Sigmoid colon (tissue), 6 donors: ENCODE measurements at regions not wholly inside any gene's neighbourhood (a gene's known extent, or its start where the extent isn't known, plus 50 kb on each side); places are given as distances from the start of the nearest gene placed in this dataset.

Experiments used
- DNase-seq: peaks from one replicate; pipeline ENCODE4 v3.0.0-alpha.2; 2019
- H3K27ac ChIP-seq, 4 donors: fragments of 200-600 bp; sonication (generic); one replicate each; pipeline ENCODE4 v1.5.1; 2016 to 2019; ENCODE audit warnings: mild to moderate bottlenecking in 1 of 4
- H3K27me3 ChIP-seq, 3 donors: fragments of 200-600 bp; sonication (generic); one replicate each; pipeline ENCODE4 v1.5.1; 2019; ENCODE audit warnings: mild to moderate bottlenecking in 1 of 3
- H3K36me3 ChIP-seq, 4 donors: fragments of 200-600 bp; sonication (generic); one replicate each; pipeline ENCODE4 v1.5.1; 2016 to 2019
- H3K4me1 ChIP-seq, 4 donors: fragments of 200-600 bp; sonication (generic); one replicate each; pipeline ENCODE4 v1.5.1; 2017 to 2019
- H3K4me3 ChIP-seq, 4 donors: fragments of 200-600 bp; sonication (generic); one replicate each; pipeline ENCODE4 v1.5.1; 2017 to 2019; ENCODE audit warnings: mild to moderate bottlenecking in 2 of 4, moderate library complexity in 1 of 4
- H3K9me3 ChIP-seq, 4 donors: fragments of 200-600 bp in 3 of 4; sonication (generic) in 3 of 4; one replicate each; pipeline versions ENCODE4 v1.5.1 to v1.6.1; 2013 to 2019
- CTCF ChIP-seq, 4 experiments: fragments of 450-650 bp in 3 of 4; fragments of 200-600 bp in 1 of 4; IDR thresholded peaks; one replicate each; pipeline ENCODE4 v1.5.1; 2016 to 2019; ENCODE audit warnings: antibody characterized with exemption in 4 of 4, mild to moderate bottlenecking in 3 of 4, moderate library complexity in 2 of 4
- EP300 ChIP-seq, 4 donors: sonication (generic); formaldehyde crosslinking; IDR thresholded peaks; one replicate each; pipeline ENCODE4 v1.6.1; 2017; ENCODE audit warnings: antibody characterized with exemption in 4 of 4
- POLR2A ChIP-seq, 2 donors: fragments of 450-650 bp; IDR thresholded peaks; one replicate each; pipeline ENCODE4 v1.6.1; 2016; ENCODE audit warnings: antibody characterized with exemption in 2 of 2, mild to moderate bottlenecking in 2 of 2, moderate library complexity in 2 of 2
- POLR2AphosphoS5 ChIP-seq, 4 donors: sonication (generic); formaldehyde crosslinking; IDR thresholded peaks; one replicate each; pipeline ENCODE4 v1.6.1; 2017; ENCODE audit warnings: antibody characterized with exemption in 4 of 4
- WGBS, 2 donors: extraction: QIAGEN DNeasy Blood & Tissue Kit; methylation state at CpG; one replicate each; pipeline ENCODE4 v1.1.7; 2013; 5-methylcytosine and 5-hydroxymethylcytosine counted together
- intact Hi-C: fragments of 100-400 bp; cut with DNase I; formaldehyde crosslinking; loops from one replicate; pipeline ENCODE4 v1.15.1; 2023
- donor health status: healthy with polysubstance abuse.
- donor health status: healthy.

GRCh38 chr2:107020392-107020791, 134.4 kb upstream of the ST6GAL2 start:
- Histone ChIP-seq H3K9me3 (peaks cover 0 to 1% (median 0%) of the 10 kb centered on the region in 4 donors), H3K27me3 (no peaks in the 10 kb centered on the region), H3K4me1 (no peaks in the 10 kb centered on the region), H3K27ac (no peak overlapping the region), H3K36me3 (no peaks in the 10 kb centered on the region), H3K4me3 (no peak overlapping the region)
- intact Hi-C loops: no loop called here
- TF ChIP-seq EP300 (IDR thresholded peaks at IDR 0.05) (no peak), POLR2A (IDR thresholded peaks at IDR 0.05) (no peak), POLR2AphosphoS5 (IDR thresholded peaks at IDR 0.05) (no peak), CTCF (IDR thresholded peaks at IDR 0.05) (no peak)
- WGBS, 2 donors: 83 to 90% methylated on average over 6 of the region's 6 CpGs
- DNase-seq: no peak

GRCh38 chr2:107024269-107024668, 138.3 kb upstream of the ST6GAL2 start:
- no peaks in the 10 kb centered on the region for H3K4me1 ChIP-seq
- WGBS, 2 donors: 92 to 99% methylated on average over 2 of the region's 2 CpGs
- no peak overlapping the region for H3K27ac ChIP-seq
- no peak overlapping the region for H3K4me3 ChIP-seq
- H3K9me3 ChIP-seq: peaks cover 0 to 3% (median 0%) of the 10 kb centered on the region in 4 donors
- no peak for TF ChIP-seq EP300 (IDR thresholded peaks at IDR 0.05)
- no peak for TF ChIP-seq POLR2AphosphoS5 (IDR thresholded peaks at IDR 0.05)
- TF ChIP-seq CTCF (IDR thresholded peaks at IDR 0.05): no peak
- TF ChIP-seq POLR2A (IDR thresholded peaks at IDR 0.05): no peak
- H3K27me3 ChIP-seq: no peaks in the 10 kb centered on the region
- no peak for DNase-seq
- H3K36me3 ChIP-seq: no peaks in the 10 kb centered on the region
- intact Hi-C loops: no loop called here

GRCh38 chr2:107025291-107025857, 139.4 kb upstream of the ST6GAL2 start:
- no peak overlapping the region for H3K27ac ChIP-seq

GRCh38 chr2:107025869-107026380, 140.0 kb upstream of the ST6GAL2 start:
- Histone ChIP-seq H3K4me1 (no peaks in the 10 kb centered on the region), H3K9me3 (peaks cover 0 to 3% (median 0%) of the 10 kb centered on the region in 4 donors), H3K4me3 (no peak overlapping the region), H3K27me3 (no peaks in the 10 kb centered on the region), H3K27ac (no peak overlapping the region), H3K36me3 (no peaks in the 10 kb centered on the region)
- WGBS, 2 donors: 18 to 54% methylated on average over 8 of the region's 8 CpGs
- DNase-seq: no peak
- TF ChIP-seq EP300 (IDR thresholded peaks at IDR 0.05) (no peak), POLR2A (IDR thresholded peaks at IDR 0.05) (no peak), CTCF (IDR thresholded peaks at IDR 0.05) (no peak), POLR2AphosphoS5 (IDR thresholded peaks at IDR 0.05) (no peak)
- intact Hi-C loops: no loop called here

More at GRCh38 chr2:107025291-107025857, 139.4 kb upstream of the ST6GAL2 start:
- no peak for TF ChIP-seq POLR2A (IDR thresholded peaks at IDR 0.05)
- no peak for TF ChIP-seq EP300 (IDR thresholded peaks at IDR 0.05)
- TF ChIP-seq POLR2AphosphoS5 (IDR thresholded peaks at IDR 0.05): no peak
- no peak for TF ChIP-seq CTCF (IDR thresholded peaks at IDR 0.05)
- Histone ChIP-seq H3K4me3 (no peak overlapping the region), H3K4me1 (no peaks in the 10 kb centered on the region), H3K9me3 (peaks cover 0 to 3% (median 0%) of the 10 kb centered on the region in 4 donors), H3K36me3 (no peaks in the 10 kb centered on the region), H3K27me3 (no peaks in the 10 kb centered on the region)
- no peak for DNase-seq
- intact Hi-C loops: no loop called here
- 83 to 90% methylated on average over 6 of the region's 6 CpGs for WGBS, 2 donors

- no peak overlapping the region for H3K4me3 ChIP-seq
- H3K36me3 ChIP-seq: no peaks in the 10 kb centered on the region
- no peak overlapping the region for H3K27ac ChIP-seq
- intact Hi-C loops: no loop called here
- 76 to 84% methylated on average over 1 of the region's 1 CpG for WGBS, 2 donors
- H3K4me1 ChIP-seq: no peaks in the 10 kb centered on the region
- no peaks in the 10 kb centered on the region for H3K27me3 ChIP-seq
- no peak for TF ChIP-seq POLR2AphosphoS5 (IDR thresholded peaks at IDR 0.05)
- TF ChIP-seq POLR2A (IDR thresholded peaks at IDR 0.05): no peak
- TF ChIP-seq EP300 (IDR thresholded peaks at IDR 0.05): no peak
- TF ChIP-seq CTCF (IDR thresholded peaks at IDR 0.05): no peak
- DNase-seq: no peak
- peaks cover 0 to 3% (median 0%) of the 10 kb centered on the region in 4 donors for H3K9me3 ChIP-seq
Measured at GRCh38 chr2:107027205-107027604, 141.2 kb upstream of the ST6GAL2 start.
